RCC 7860 (cell line): ENCODE measurements at regions not wholly inside any gene's neighbourhood (a gene's known extent, or its start where the extent isn't known, plus 50 kb on each side); places are given as distances from the start of the nearest gene placed in this dataset.
"Not testable (repeated sequence)": the region's sequence is repeated elsewhere in the genome, so short reads cannot be mapped to it uniquely, and the experiment has no call there.

Source experiments
- DNase-seq: peaks from one replicate; pipeline ENCODE4 v3.0.0-alpha.2; 2015; ENCODE audit warnings: low spot score
- FAIRE-seq: peaks from 2 replicates; lab custom pipeline; 2012; peaks lifted over from hg19 to GRCh38; lab: Jason Lieb, UNC

GRCh38 chr18:10135302-10135926 is 221.6 kb downstream of the VAPA start:
- DNase-seq, result no peak
- no peak for FAIRE-seq

- FAIRE-seq, result no peak
- no peak for DNase-seq
Measured at GRCh38 chr18:10138719-10139118, 224.9 kb downstream of the VAPA start.

- no peak for DNase-seq
- no peak for FAIRE-seq
Measured at GRCh38 chr18:10139783-10140410, 226.1 kb downstream of the VAPA start.

GRCh38 chr18:10140461-10141282 is 226.9 kb downstream of the VAPA start:
- FAIRE-seq (no peak), DNase-seq (no peak)

- DNase-seq, result no peak
- no peak for FAIRE-seq
Measured at GRCh38 chr18:10141559-10141958, 227.7 kb downstream of the VAPA start.

GRCh38 chr18:10142056-10142455 is 228.2 kb downstream of the VAPA start:
- no peak for FAIRE-seq
- no peak for DNase-seq

GRCh38 chr18:10142496-10143160 is 228.8 kb downstream of the VAPA start:
- no peak for DNase-seq
- FAIRE-seq, result no peak

- FAIRE-seq, result no peak
Measured at GRCh38 chr18:10143596-10143995, 229.8 kb downstream of the VAPA start.

GRCh38 chr18:10145546-10145945 is 231.7 kb downstream of the VAPA start:
- DNase-seq (no peak), FAIRE-seq (no peak)

More at GRCh38 chr18:10143596-10143995, 229.8 kb downstream of the VAPA start:
- DNase-seq, result no peak

GRCh38 chr18:10147226-10147625 is 233.4 kb downstream of the VAPA start:
- no peak for FAIRE-seq
- no peak for DNase-seq

- no peak for FAIRE-seq
- DNase-seq, result no peak
Measured at GRCh38 chr18:10147752-10148151, 233.9 kb downstream of the VAPA start.

- FAIRE-seq, result no peak
- no peak for DNase-seq
Measured at GRCh38 chr18:10148189-10148929, 234.5 kb downstream of the VAPA start.

- FAIRE-seq (no peak), DNase-seq (no peak)
Measured at GRCh38 chr18:10149768-10150556, 236.1 kb downstream of the VAPA start.

GRCh38 chr18:10150576-10150975 is 236.8 kb downstream of the VAPA start:
- not testable (repeated sequence) for FAIRE-seq

GRCh38 chr18:10152475-10152874 is 238.7 kb downstream of the VAPA start:
- no peak for FAIRE-seq
- no peak for DNase-seq

More at GRCh38 chr18:10150576-10150975, 236.8 kb downstream of the VAPA start:
- not testable (repeated sequence) for DNase-seq

- DNase-seq, result no peak
- no peak for FAIRE-seq
Measured at GRCh38 chr18:10153924-10154752, 240.3 kb downstream of the VAPA start.

GRCh38 chr18:10157706-10158105 is 243.9 kb downstream of the VAPA start:
- FAIRE-seq, result no peak
- DNase-seq, result no peak

GRCh38 chr18:10160251-10160650 is 246.4 kb downstream of the VAPA start:
- FAIRE-seq, result no peak
- DNase-seq, result no peak

GRCh38 chr18:10161315-10161714 is 247.5 kb downstream of the VAPA start:
- no peak for DNase-seq
- FAIRE-seq, result no peak
